ENCODE measurements at regions not wholly inside any gene's neighbourhood (a gene's known extent, or its start where the extent isn't known, plus 50 kb on each side); places are given as distances from the start of the nearest gene placed in this dataset.
"Not testable (repeated sequence)": the region's sequence is repeated elsewhere in the genome, so short reads cannot be mapped to it uniquely, and the experiment has no call there.

DNA sequence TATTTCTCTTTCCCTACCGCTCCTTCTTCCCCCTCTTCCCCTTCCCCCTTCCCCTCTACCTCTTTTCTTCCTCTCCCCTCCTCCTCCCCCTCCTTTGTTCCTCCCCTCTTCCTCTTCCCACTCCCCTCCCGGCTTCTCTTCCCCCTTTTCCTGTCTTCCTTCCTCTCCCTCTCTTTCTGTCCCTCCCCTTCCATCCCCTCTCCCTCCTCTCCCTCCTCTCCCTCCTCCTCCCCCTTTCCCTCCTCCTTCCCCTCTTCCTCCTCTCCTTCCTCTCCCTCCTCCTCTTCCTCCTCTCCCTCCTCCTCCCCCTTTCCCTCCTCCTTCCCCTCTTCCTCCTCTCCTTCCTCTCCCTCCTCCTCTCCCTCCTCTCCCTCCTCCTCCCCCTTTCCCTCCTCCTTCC, 81.5 kb downstream of the TFAP2C start:
- H3K4ac ChIP-seq (ENCODE audit: low read depth, low read length); H3K23ac ChIP-seq (ENCODE audit: low read length); H4K8ac ChIP-seq (ENCODE audit: low read depth, low read length); H3K14ac ChIP-seq (ENCODE audit: low read length); H4K12ac ChIP-seq (ENCODE audit: low read depth, low read length); H3K4me3 ChIP-seq (ENCODE audit: low read depth, low read length); H2BK120ac ChIP-seq (ENCODE audit: insufficient read depth, low read length, poor library complexity); H3K18ac ChIP-seq (ENCODE audit: low read length); H3K27ac ChIP-seq (ENCODE audit: low read depth, low read length); H2AK5ac ChIP-seq (ENCODE audit: low read length); H3K79me2 ChIP-seq (ENCODE audit: control insufficient read depth, insufficient read depth, low read length, poor library complexity); H2BK5ac ChIP-seq (ENCODE audit: low read depth, low read length, poor library complexity); H3K79me1 ChIP-seq (ENCODE audit: low read length); H3K4me2 ChIP-seq (ENCODE audit: low read length); H2BK12ac ChIP-seq (ENCODE audit: low read length); DNase-seq; H2AFZ ChIP-seq (ENCODE audit: insufficient read depth, low read length, poor library complexity); H3K4me1 ChIP-seq (ENCODE audit: control insufficient read depth in 1 of 2, insufficient read depth in 2 of 2, low read length in 2 of 2); H3K27me3 ChIP-seq (ENCODE audit: insufficient read depth, low read length); H4K91ac ChIP-seq (ENCODE audit: low read depth, low read length); H3K9me3 ChIP-seq (ENCODE audit: insufficient read depth, low read depth, low read length); H3K36me3 ChIP-seq (ENCODE audit: control insufficient read depth in 1 of 2, insufficient read depth in 2 of 2, low read length in 2 of 2); H3K9ac ChIP-seq (ENCODE audit: low read length): not testable (repeated sequence)
- WGBS (ENCODE audit: extremely low coverage, insufficient coverage, insufficient read length): no CpG with 5 or more reads among the region's 2 CpGs

DNA sequence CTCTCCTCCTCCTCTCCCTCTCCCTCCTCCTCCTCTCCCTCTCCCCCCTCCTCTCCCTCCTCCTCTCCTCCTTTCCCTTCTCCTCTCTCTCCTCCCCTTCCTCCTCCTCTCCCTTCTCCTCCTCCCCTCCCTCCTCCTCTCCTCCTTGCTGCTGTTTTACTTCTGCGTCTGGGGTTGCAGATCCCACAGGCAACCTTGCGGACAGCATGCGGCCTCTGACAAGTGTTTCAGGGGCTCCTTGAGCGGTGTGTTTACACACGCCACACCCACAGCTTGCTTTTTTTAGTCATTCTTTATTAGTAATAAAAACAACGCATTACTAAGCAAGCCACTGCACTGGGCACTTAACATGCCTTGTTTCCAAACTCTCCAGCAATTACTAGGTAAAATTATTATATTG, 81.9 kb downstream of the TFAP2C start:
- no peak overlapping the region for H2BK120ac ChIP-seq (ENCODE audit: insufficient read depth, low read length, poor library complexity)
- no peaks in the 10 kb centered on the region for H3K27me3 ChIP-seq (ENCODE audit: insufficient read depth, low read length)
- H3K4me2 ChIP-seq (ENCODE audit: low read length): no peak overlapping the region
- no peak overlapping the region for H4K8ac ChIP-seq (ENCODE audit: low read depth, low read length)
- H2AK5ac ChIP-seq (ENCODE audit: low read length): no peak overlapping the region
- no peak for DNase-seq
- no peaks in the 10 kb centered on the region for H3K79me2 ChIP-seq (ENCODE audit: control insufficient read depth, insufficient read depth, low read length, poor library complexity)
- no peak overlapping the region for H3K9ac ChIP-seq (ENCODE audit: low read length)
- no peak overlapping the region for H4K12ac ChIP-seq (ENCODE audit: low read depth, low read length)
- no peak overlapping the region for H2BK12ac ChIP-seq (ENCODE audit: low read length)
- no peak overlapping the region for H3K23ac ChIP-seq (ENCODE audit: low read length)
- H3K27ac ChIP-seq (ENCODE audit: low read depth, low read length): no peak overlapping the region
- H3K79me1 ChIP-seq (ENCODE audit: low read length): no peaks in the 10 kb centered on the region
- H3K9me3 ChIP-seq (ENCODE audit: insufficient read depth, low read depth, low read length): no peaks in the 10 kb centered on the region
- H2AFZ ChIP-seq (ENCODE audit: insufficient read depth, low read length, poor library complexity): no peak overlapping the region
- no peak overlapping the region for H3K14ac ChIP-seq (ENCODE audit: low read length)
- WGBS (ENCODE audit: extremely low coverage, insufficient coverage, insufficient read length): no CpG with 5 or more reads among the region's 6 CpGs
- H2BK5ac ChIP-seq (ENCODE audit: low read depth, low read length, poor library complexity): no peak overlapping the region
- H3K4ac ChIP-seq (ENCODE audit: low read depth, low read length): no peak overlapping the region
- H3K18ac ChIP-seq (ENCODE audit: low read length): no peak overlapping the region
- H4K91ac ChIP-seq (ENCODE audit: low read depth, low read length): no peak overlapping the region
- H3K4me1 ChIP-seq (ENCODE audit: control insufficient read depth in 1 of 2, insufficient read depth in 2 of 2, low read length in 2 of 2): peaks cover 0 to 8% of the 10 kb centered on the region in 2 experiments
- H3K36me3 ChIP-seq (ENCODE audit: control insufficient read depth in 1 of 2, insufficient read depth in 2 of 2, low read length in 2 of 2): no peaks in the 10 kb centered on the region
- no peak overlapping the region for H3K4me3 ChIP-seq (ENCODE audit: low read depth, low read length)

DNA sequence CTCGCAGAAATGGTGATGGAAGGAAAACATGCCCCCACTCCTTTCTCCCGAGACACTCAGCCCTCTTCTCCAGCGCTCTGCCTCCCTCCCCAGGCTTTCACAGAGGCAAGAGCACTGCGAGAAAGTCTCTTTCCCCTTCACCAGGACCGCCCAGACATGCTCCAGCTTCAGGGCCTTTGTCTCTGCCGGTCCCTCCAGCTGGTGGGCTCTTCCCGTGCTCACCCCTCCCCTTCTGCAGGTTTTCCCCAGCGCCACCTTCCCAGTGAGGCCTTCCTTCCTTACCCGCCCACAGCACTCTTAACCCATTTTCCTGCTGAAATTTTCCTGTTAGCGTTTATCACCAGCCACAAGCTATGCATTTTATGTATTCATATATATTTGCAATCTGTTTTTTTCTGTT, 86.2 kb downstream of the TFAP2C start:
- H2BK12ac ChIP-seq (ENCODE audit: low read length): no peak overlapping the region

DNA sequence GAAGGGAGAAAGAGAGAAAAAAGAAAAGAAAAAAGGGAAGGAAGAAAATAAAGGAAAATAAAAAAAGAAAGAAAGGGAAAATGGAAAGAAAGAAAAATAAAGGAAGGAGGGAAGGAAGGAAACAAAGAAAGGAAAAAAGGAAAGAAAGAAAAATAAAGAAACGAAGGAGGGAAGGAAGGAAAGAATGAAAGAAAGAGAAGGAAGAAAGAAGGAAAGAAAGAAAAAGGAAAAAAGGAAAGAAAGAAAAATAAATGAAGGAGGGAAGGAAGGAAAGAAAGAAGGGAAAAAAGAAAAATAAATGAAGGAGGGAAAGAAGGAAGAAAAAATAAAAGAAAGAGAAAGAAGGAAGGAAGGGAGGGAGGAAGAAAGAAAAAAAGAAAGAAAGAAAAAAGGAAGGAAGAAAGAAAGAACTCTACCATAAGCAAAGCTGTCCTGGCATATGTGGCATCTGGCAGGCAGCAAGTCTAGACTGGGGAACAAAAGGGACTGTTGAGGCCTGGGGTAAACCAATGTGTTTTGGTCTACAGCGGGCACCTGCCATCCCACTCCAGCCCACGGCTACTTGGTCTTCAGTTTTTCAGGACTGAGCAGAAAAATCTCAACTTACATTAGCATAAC, 86.9 kb downstream of the TFAP2C start:
- no CpG with 5 or more reads among the region's 3 CpGs for WGBS (ENCODE audit: extremely low coverage, insufficient coverage, insufficient read length)
- Histone ChIP-seq H3K4me2 (ENCODE audit: low read length) (no peak overlapping the region), H3K36me3 (ENCODE audit: control insufficient read depth in 1 of 2, insufficient read depth in 2 of 2, low read length in 2 of 2) (no peaks in the 10 kb centered on the region), H2BK120ac (ENCODE audit: insufficient read depth, low read length, poor library complexity) (no peak overlapping the region), H2BK12ac (ENCODE audit: low read length) (no peak overlapping the region), H3K18ac (ENCODE audit: low read length) (no peak overlapping the region), H3K4ac (ENCODE audit: low read depth, low read length) (no peak overlapping the region), H3K9me3 (ENCODE audit: insufficient read depth, low read depth, low read length) (no peaks in the 10 kb centered on the region), H3K14ac (ENCODE audit: low read length) (no peak overlapping the region), H2AFZ (ENCODE audit: insufficient read depth, low read length, poor library complexity) (no peak overlapping the region), H3K27ac (ENCODE audit: low read depth, low read length) (no peak overlapping the region), H3K79me1 (ENCODE audit: low read length) (no peaks in the 10 kb centered on the region), H4K8ac (ENCODE audit: low read depth, low read length) (no peak overlapping the region), H4K12ac (ENCODE audit: low read depth, low read length) (no peak overlapping the region), H3K23ac (ENCODE audit: low read length) (no peak overlapping the region), H3K4me1 (ENCODE audit: control insufficient read depth in 1 of 2, insufficient read depth in 2 of 2, low read length in 2 of 2) (peaks cover 0 to 8% of the 10 kb centered on the region in 2 experiments), H3K9ac (ENCODE audit: low read length) (no peak overlapping the region), H3K79me2 (ENCODE audit: control insufficient read depth, insufficient read depth, low read length, poor library complexity) (no peaks in the 10 kb centered on the region), H2BK5ac (ENCODE audit: low read depth, low read length, poor library complexity) (no peak overlapping the region), H3K4me3 (ENCODE audit: low read depth, low read length) (no peak overlapping the region), H3K27me3 (ENCODE audit: insufficient read depth, low read length) (no peaks in the 10 kb centered on the region), H4K91ac (ENCODE audit: low read depth, low read length) (no peak overlapping the region), H2AK5ac (ENCODE audit: low read length) (no peak overlapping the region)
- DNase-seq: no peak

More for the DNA sequence above, 86.2 kb downstream of the TFAP2C start:
- Histone ChIP-seq H2BK5ac (ENCODE audit: low read depth, low read length, poor library complexity) (no peak overlapping the region), H2BK120ac (ENCODE audit: insufficient read depth, low read length, poor library complexity) (no peak overlapping the region), H3K79me2 (ENCODE audit: control insufficient read depth, insufficient read depth, low read length, poor library complexity) (no peaks in the 10 kb centered on the region), H3K14ac (ENCODE audit: low read length) (no peak overlapping the region), H2AFZ (ENCODE audit: insufficient read depth, low read length, poor library complexity) (no peak overlapping the region), H3K4me1 (ENCODE audit: control insufficient read depth in 1 of 2, insufficient read depth in 2 of 2, low read length in 2 of 2) (peaks cover 0 to 8% of the 10 kb centered on the region in 2 experiments), H3K9ac (ENCODE audit: low read length) (no peak overlapping the region), H3K79me1 (ENCODE audit: low read length) (no peaks in the 10 kb centered on the region), H4K12ac (ENCODE audit: low read depth, low read length) (no peak overlapping the region), H3K4me2 (ENCODE audit: low read length) (no peak overlapping the region), H3K36me3 (ENCODE audit: control insufficient read depth in 1 of 2, insufficient read depth in 2 of 2, low read length in 2 of 2) (no peaks in the 10 kb centered on the region), H3K27me3 (ENCODE audit: insufficient read depth, low read length) (no peaks in the 10 kb centered on the region), H3K4me3 (ENCODE audit: low read depth, low read length) (no peak overlapping the region), H2AK5ac (ENCODE audit: low read length) (no peak overlapping the region), H4K8ac (ENCODE audit: low read depth, low read length) (no peak overlapping the region), H3K9me3 (ENCODE audit: insufficient read depth, low read depth, low read length) (no peaks in the 10 kb centered on the region), H3K27ac (ENCODE audit: low read depth, low read length) (no peak overlapping the region), H3K4ac (ENCODE audit: low read depth, low read length) (no peak overlapping the region), H4K91ac (ENCODE audit: low read depth, low read length) (no peak overlapping the region), H3K18ac (ENCODE audit: low read length) (no peak overlapping the region), H3K23ac (ENCODE audit: low read length) (no peak overlapping the region)
- no CpG with 5 or more reads among the region's 10 CpGs for WGBS (ENCODE audit: extremely low coverage, insufficient coverage, insufficient read length)
- DNase-seq: no peak
